Progenitor cell of endocrine pancreas (in vitro differentiated cells): ENCODE measurements at regions not wholly inside any gene's neighbourhood (a gene's known extent, or its start where the extent isn't known, plus 50 kb on each side); places are given as distances from the start of the nearest gene placed in this dataset.
A peak's percentile ranks its signal among the peaks of the same experiment; 100 is the strongest.

Source experiments
- DNase-seq: peaks from one replicate; pipeline ENCODE4 v3.0.0; 2021; ENCODE audit warnings: low spot score; ENCODE audit not compliant: unreplicated experiment
- H3K27ac Mint-ChIP-seq: 2 replicates; pipeline ENCODE4 v1.8.0; 2021; ENCODE audit warnings: mild to moderate bottlenecking, moderate library complexity, mixed read lengths
- H3K27me3 Mint-ChIP-seq: 2 replicates; pipeline ENCODE4 v1.8.0; 2021; ENCODE audit warnings: mixed read lengths
- H3K36me3 Mint-ChIP-seq: 2 replicates; pipeline ENCODE4 v1.8.0; 2022; ENCODE audit warnings: mixed read lengths; ENCODE audit not compliant: insufficient read depth
- H3K4me1 Mint-ChIP-seq: 2 replicates; pipeline ENCODE4 v1.8.0; 2021; ENCODE audit warnings: low read depth, mixed read lengths
- H3K4me3 Mint-ChIP-seq: 2 replicates; pipeline ENCODE4 v1.8.0; 2021; ENCODE audit warnings: low read depth, mild to moderate bottlenecking, moderate library complexity, mixed read lengths
- H3K9me3 Mint-ChIP-seq: 2 replicates; pipeline ENCODE4 v1.8.0; 2021; ENCODE audit warnings: low read depth, mixed read lengths
- CTCF ChIP-seq: fragments of 200-600 bp; sonication (generic); IDR thresholded peaks from one replicate; pipeline ENCODE4 v1.5.0; 2021; ENCODE audit warnings: antibody characterized with exemption, mild to moderate bottlenecking; ENCODE audit not compliant: unreplicated experiment

GRCh38 chr1:99152132-99152531 is 112.2 kb upstream of the PLPPR4 start:
- H3K4me3 Mint-ChIP-seq, result no peak overlapping the region
- H3K27ac Mint-ChIP-seq, result no peak overlapping the region
- H3K9me3 Mint-ChIP-seq, result no peaks in the 10 kb centered on the region
- H3K4me1 Mint-ChIP-seq, result no peaks in the 10 kb centered on the region
- TF ChIP-seq CTCF, result no peak
- no peak for DNase-seq
- no peaks in the 10 kb centered on the region for H3K36me3 Mint-ChIP-seq
- H3K27me3 Mint-ChIP-seq, result no peaks in the 10 kb centered on the region

DNA sequence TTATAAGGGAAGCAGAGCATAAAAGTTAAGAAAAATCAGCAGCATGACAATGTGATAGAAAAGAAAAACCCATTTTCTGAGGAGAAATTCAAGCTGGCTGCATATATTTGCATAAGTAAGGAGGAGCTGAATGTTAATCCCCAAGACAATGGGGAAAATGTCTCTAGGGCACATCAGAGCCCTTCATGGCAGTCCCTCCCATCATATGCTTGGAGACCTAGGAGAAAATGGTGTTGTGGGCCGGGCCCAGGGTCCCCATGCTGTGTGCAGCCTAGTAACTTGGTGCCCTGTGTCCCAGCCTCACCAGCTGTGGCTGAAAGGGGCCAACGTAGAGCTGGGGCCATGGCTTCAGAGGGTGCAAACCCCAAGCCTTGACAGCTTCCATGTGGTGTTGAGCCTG is 100.6 kb upstream of the PLPPR4 start:
- Mint-ChIP-seq H3K4me3 (no peak overlapping the region), H3K27ac (no peak overlapping the region), H3K27me3 (no peaks in the 10 kb centered on the region), H3K4me1 (no peaks in the 10 kb centered on the region), H3K36me3 (no peaks in the 10 kb centered on the region), H3K9me3 (peaks cover 9% of the 10 kb centered on the region)
- no peak for TF ChIP-seq CTCF
- no peak for DNase-seq

- no peak for TF ChIP-seq CTCF
- no peaks in the 10 kb centered on the region for H3K36me3 Mint-ChIP-seq
- H3K4me1 Mint-ChIP-seq, result peaks cover 17% of the 10 kb centered on the region
- no peak overlapping the region for H3K27ac Mint-ChIP-seq
- peaks cover 3% of the 10 kb centered on the region for H3K9me3 Mint-ChIP-seq
- DNase-seq, result no peak
- H3K27me3 Mint-ChIP-seq, result no peaks in the 10 kb centered on the region
- no peak overlapping the region for H3K4me3 Mint-ChIP-seq
These were observed 93.8 kb upstream of the PLPPR4 start for GRCh38 chr1:99170516-99170915.

- H3K27me3 Mint-ChIP-seq, result no peaks in the 10 kb centered on the region
- peaks cover 17% of the 10 kb centered on the region for H3K4me1 Mint-ChIP-seq
- no peaks in the 10 kb centered on the region for H3K36me3 Mint-ChIP-seq
- peak; percentile 9 for TF ChIP-seq CTCF
- H3K4me3 Mint-ChIP-seq, result peak overlapping the region; percentile 20
- DNase-seq, result no peak
- no peaks in the 10 kb centered on the region for H3K9me3 Mint-ChIP-seq
- peak overlapping the region; percentile 49 for H3K27ac Mint-ChIP-seq
These were observed 93.0 kb upstream of the PLPPR4 start for GRCh38 chr1:99171184-99171813.

DNA sequence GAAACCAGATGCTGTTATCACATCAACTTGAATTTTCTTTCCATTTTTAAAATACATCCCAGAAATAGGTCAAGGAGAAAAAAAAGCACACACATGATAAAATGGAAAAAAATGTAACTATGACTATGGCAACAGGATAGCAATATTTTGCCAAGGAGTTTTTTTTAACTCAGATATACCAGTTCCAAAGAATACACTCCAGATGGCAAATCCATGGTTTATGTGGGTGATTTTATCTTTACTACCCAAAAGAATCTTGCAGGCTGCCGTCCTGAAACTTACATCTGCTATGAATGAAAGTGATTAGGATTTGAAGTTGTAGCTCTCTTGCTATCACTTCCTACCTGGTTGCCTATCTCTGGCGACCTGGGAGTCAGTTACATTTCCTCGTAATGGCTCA is 91.0 kb upstream of the PLPPR4 start:
- Mint-ChIP-seq H3K4me1 (peaks cover 17% of the 10 kb centered on the region), H3K4me3 (no peak overlapping the region), H3K9me3 (no peaks in the 10 kb centered on the region), H3K36me3 (no peaks in the 10 kb centered on the region), H3K27me3 (no peaks in the 10 kb centered on the region), H3K27ac (no peak overlapping the region)
- DNase-seq, result no peak
- TF ChIP-seq CTCF, result no peak
